ENCODE measurements at regions not wholly inside any gene's neighbourhood (a gene's known extent, or its start where the extent isn't known, plus 50 kb on each side); places are given as distances from the start of the nearest gene placed in this dataset.
A peak's percentile ranks its signal among the peaks of the same experiment; 100 is the strongest.

DNA sequence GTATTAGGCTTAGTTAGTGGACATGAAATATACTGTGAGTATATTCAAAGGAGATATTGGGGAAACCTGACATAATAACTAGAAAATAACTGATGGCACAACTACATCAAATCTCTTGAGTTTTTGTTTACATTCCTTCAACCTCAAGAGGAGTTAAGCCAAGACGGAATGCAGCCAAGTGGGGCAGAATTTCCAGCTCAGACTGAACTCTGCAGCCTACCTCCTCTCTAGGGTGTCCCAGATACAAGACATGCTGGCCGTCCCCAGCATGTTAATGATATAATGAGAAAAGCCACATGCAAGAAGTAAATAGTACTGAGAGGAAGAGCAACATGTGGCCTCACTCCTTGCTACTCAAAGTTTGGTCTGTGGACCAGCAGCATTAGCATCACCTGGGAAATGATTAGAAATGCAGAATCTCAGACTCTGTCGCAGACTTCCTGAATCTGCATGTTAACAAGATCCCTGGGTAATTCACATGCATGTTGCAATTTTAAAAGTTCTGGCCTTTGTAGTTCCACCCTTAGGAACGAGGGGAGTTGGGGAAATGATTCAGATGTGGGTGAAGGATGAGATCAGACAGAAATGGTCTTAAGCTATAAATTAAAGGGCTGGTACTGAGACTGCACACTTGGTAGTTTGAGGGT lies 118.4 kb upstream of the CACUL1 start:
- peak; percentile 1 to 61 for DNase-seq (ENCODE audit: low read depth in 1 of 2, low spot score in 1 of 2)

DNA sequence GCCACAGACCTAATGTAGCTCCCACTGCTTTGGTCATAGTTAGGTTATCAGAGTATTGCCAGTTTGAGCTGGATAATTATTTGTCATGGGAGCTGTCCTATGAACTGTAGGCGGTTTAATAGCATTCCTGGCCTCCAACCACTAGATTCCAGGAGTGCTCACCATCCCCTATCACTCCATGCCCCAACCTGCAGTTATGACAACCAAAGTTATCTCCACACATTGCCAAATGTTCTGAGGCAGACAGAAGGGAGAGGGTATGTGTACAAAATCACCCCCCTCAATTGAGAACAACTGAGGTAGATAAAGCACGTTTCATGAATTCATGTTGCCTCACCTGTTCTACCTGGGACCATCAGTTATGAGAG lies 119.0 kb upstream of the CACUL1 start:
- no peaks in the 10 kb centered on the region for H3K36me3 ChIP-seq
- no peak overlapping the region for H3K27ac ChIP-seq

More for the DNA sequence above, 118.4 kb upstream of the CACUL1 start:
- no peaks in the 10 kb centered on the region for H3K9me3 ChIP-seq (ENCODE audit: low read depth)
- no peaks in the 10 kb centered on the region for H3K27me3 ChIP-seq
- H3K4me1 ChIP-seq (ENCODE audit: low read depth): peaks cover 9% of the 10 kb centered on the region
- TF ChIP-seq, protein P1, sequence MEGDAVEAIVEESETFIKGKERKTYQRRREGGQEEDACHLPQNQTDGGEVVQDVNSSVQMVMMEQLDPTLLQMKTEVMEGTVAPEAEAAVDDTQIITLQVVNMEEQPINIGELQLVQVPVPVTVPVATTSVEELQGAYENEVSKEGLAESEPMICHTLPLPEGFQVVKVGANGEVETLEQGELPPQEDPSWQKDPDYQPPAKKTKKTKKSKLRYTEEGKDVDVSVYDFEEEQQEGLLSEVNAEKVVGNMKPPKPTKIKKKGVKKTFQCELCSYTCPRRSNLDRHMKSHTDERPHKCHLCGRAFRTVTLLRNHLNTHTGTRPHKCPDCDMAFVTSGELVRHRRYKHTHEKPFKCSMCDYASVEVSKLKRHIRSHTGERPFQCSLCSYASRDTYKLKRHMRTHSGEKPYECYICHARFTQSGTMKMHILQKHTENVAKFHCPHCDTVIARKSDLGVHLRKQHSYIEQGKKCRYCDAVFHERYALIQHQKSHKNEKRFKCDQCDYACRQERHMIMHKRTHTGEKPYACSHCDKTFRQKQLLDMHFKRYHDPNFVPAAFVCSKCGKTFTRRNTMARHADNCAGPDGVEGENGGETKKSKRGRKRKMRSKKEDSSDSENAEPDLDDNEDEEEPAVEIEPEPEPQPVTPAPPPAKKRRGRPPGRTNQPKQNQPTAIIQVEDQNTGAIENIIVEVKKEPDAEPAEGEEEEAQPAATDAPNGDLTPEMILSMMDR (IDR thresholded peaks at IDR 0.05; ENCODE audit: low read depth, low read length): no peak
- H3K36me3 ChIP-seq: no peaks in the 10 kb centered on the region
- H3K27ac ChIP-seq: no peak overlapping the region
- no peak overlapping the region for H3K4me3 ChIP-seq

DNA sequence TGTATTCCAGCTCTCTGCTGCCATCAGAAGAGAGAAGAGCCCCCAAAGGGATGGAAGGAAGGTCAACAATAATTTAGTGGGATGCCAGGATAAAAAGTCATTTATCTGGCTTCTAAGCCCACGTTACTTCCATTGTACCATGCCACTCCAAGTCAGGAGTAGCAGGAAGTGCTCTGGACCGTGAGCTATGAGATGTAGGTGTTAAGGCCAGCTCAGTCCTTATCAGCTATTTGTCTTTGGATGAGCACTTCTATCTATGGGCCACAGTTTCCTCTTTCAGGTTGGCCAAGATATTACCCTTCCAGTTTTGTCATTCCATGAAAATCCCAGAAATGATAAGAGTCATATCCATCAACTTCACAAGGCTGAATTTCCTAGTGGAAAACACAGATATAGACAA lies 119.4 kb upstream of the CACUL1 start:
- Histone ChIP-seq H3K27ac (no peak overlapping the region), H3K4me3 (no peak overlapping the region), H3K36me3 (no peaks in the 10 kb centered on the region), H3K9me3 (ENCODE audit: low read depth) (no peaks in the 10 kb centered on the region), H3K4me1 (ENCODE audit: low read depth) (peaks cover 9% of the 10 kb centered on the region), H3K27me3 (no peaks in the 10 kb centered on the region)
- TF ChIP-seq, protein P1 (IDR thresholded peaks at IDR 0.05; ENCODE audit: low read depth, low read length): no peak
- no peak for DNase-seq (ENCODE audit: low read depth in 1 of 2, low spot score in 1 of 2)

More for the DNA sequence above, 119.0 kb upstream of the CACUL1 start:
- TF ChIP-seq, protein P1 (IDR thresholded peaks at IDR 0.05; ENCODE audit: low read depth, low read length): no peak
- no peak overlapping the region for H3K4me3 ChIP-seq
- H3K9me3 ChIP-seq (ENCODE audit: low read depth): no peaks in the 10 kb centered on the region
- peak in 1 of 2 donors; percentile 13 for DNase-seq (ENCODE audit: low read depth in 1 of 2, low spot score in 1 of 2)
- H3K4me1 ChIP-seq (ENCODE audit: low read depth): peaks cover 9% of the 10 kb centered on the region
- no peaks in the 10 kb centered on the region for H3K27me3 ChIP-seq

DNA sequence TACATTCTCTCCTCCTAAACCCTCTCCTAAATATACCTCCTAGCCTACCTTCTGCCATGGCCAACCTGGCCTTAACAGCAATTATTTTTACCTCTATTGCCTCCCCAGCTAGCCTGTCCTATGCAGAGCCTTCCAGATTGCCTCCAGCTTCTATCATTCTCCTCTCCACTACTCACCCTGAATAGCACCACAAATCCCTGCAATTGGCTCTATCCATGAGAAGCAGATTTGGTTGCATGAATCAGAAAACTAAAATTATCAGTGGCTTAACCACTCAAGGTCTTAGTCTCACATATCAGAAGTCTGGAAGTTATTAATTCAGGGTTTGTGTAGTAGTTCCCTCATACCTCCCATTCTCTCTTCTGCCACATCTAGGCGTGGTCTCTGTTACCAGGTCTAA lies 120.3 kb upstream of the CACUL1 start:
- no peak for DNase-seq (ENCODE audit: low read depth in 1 of 2, low spot score in 1 of 2)
- no peak overlapping the region for H3K27ac ChIP-seq

DNA sequence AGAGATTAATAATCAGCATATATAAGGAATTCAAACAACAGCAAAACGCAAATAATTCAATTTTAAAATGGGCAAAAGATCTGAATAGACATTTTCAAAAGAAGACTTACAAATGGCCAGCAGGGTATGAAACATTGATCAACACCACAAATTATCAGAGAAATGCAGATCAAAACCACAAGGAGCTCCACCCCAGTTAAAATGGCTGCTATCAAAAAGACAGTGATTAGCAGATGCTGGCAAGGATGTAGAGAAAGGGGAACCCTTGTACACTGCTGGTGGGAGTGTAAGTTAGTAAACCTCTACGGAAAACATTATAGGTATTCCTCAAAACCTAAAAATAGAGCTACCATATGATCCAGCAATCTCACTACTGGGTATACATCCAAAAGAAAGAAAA lies 128.0 kb upstream of the CACUL1 start:
- Histone ChIP-seq H3K27me3 (no peaks in the 10 kb centered on the region), H3K4me1 (ENCODE audit: low read depth) (no peaks in the 10 kb centered on the region), H3K36me3 (no peaks in the 10 kb centered on the region), H3K27ac (no peak overlapping the region), H3K9me3 (ENCODE audit: low read depth) (no peaks in the 10 kb centered on the region), H3K4me3 (no peak overlapping the region)
- DNase-seq (ENCODE audit: low read depth in 1 of 2, low spot score in 1 of 2): no peak
- TF ChIP-seq, protein P1 (IDR thresholded peaks at IDR 0.05; ENCODE audit: low read depth, low read length): no peak

More for the DNA sequence above, 120.3 kb upstream of the CACUL1 start:
- Histone ChIP-seq H3K9me3 (ENCODE audit: low read depth) (no peaks in the 10 kb centered on the region), H3K4me1 (ENCODE audit: low read depth) (peaks cover 9% of the 10 kb centered on the region), H3K27me3 (no peaks in the 10 kb centered on the region), H3K36me3 (no peaks in the 10 kb centered on the region), H3K4me3 (no peak overlapping the region)
- TF ChIP-seq, protein P1 (IDR thresholded peaks at IDR 0.05; ENCODE audit: low read depth, low read length): no peak
